ENCODE measurements at regions not wholly inside any gene's neighbourhood (a gene's known extent, or its start where the extent isn't known, plus 50 kb on each side); places are given as distances from the start of the nearest gene placed in this dataset.

- H3K4me3 ChIP-seq: no peak overlapping the region
- DNase-seq (ENCODE audit: low spot score): no peak
- H3K27ac ChIP-seq: no peak overlapping the region
- TF ChIP-seq POLR2AphosphoS5 (IDR thresholded peaks at IDR 0.05) (no peak), POLR2A (IDR thresholded peaks at IDR 0.05) (no peak), CTCF (IDR thresholded peaks at IDR 0.05) (no peak)
- H3K27me3 ChIP-seq (replicated peaks; ENCODE audit: insufficient read depth): no peaks in the 10 kb centered on the region
- WGBS: 86% methylated on average over 11 of the region's 11 CpGs
- no peaks in the 10 kb centered on the region for H3K36me3 ChIP-seq
- H3K4me1 ChIP-seq (replicated peaks): no peaks in the 10 kb centered on the region
- H3K9me3 ChIP-seq: no peaks in the 10 kb centered on the region
- intact Hi-C loops (cut with DNase I): no loop called here
Observed at GRCh38 chr6:138596591-138596990, 97.3 kb upstream of the NHSL1 start.

- H3K4me1 ChIP-seq (replicated peaks): no peaks in the 10 kb centered on the region
- WGBS: 87% methylated on average over 7 of the region's 7 CpGs
- intact Hi-C loops (cut with DNase I): no loop called here
Observed at GRCh38 chr6:138597336-138597735, 98.0 kb upstream of the NHSL1 start.

GRCh38 chr6:138598562-138599173 lies 99.4 kb upstream of the NHSL1 start:
- no peaks in the 10 kb centered on the region for H3K36me3 ChIP-seq

More at GRCh38 chr6:138597336-138597735, 98.0 kb upstream of the NHSL1 start:
- TF ChIP-seq CTCF (IDR thresholded peaks at IDR 0.05) (no peak), POLR2A (IDR thresholded peaks at IDR 0.05) (no peak), POLR2AphosphoS5 (IDR thresholded peaks at IDR 0.05) (no peak)
- Histone ChIP-seq H3K27ac (no peak overlapping the region), H3K4me3 (no peak overlapping the region), H3K36me3 (no peaks in the 10 kb centered on the region), H3K9me3 (no peaks in the 10 kb centered on the region), H3K27me3 (replicated peaks; ENCODE audit: insufficient read depth) (no peaks in the 10 kb centered on the region)
- DNase-seq (ENCODE audit: low spot score): no peak

GRCh38 chr6:138600261-138600660 lies 101.0 kb upstream of the NHSL1 start:
- Histone ChIP-seq H3K9me3 (no peaks in the 10 kb centered on the region), H3K27me3 (replicated peaks; ENCODE audit: insufficient read depth) (no peaks in the 10 kb centered on the region), H3K4me3 (no peak overlapping the region), H3K36me3 (no peaks in the 10 kb centered on the region), H3K4me1 (replicated peaks) (no peaks in the 10 kb centered on the region), H3K27ac (no peak overlapping the region)
- intact Hi-C loops (cut with DNase I): no loop called here
- no peak for TF ChIP-seq POLR2AphosphoS5 (IDR thresholded peaks at IDR 0.05)
- TF ChIP-seq CTCF (IDR thresholded peaks at IDR 0.05): no peak
- no peak for TF ChIP-seq POLR2A (IDR thresholded peaks at IDR 0.05)
- no peak for DNase-seq (ENCODE audit: low spot score)

More at GRCh38 chr6:138598562-138599173, 99.4 kb upstream of the NHSL1 start:
- intact Hi-C loops (cut with DNase I): no loop called here
- Histone ChIP-seq H3K4me1 (replicated peaks) (no peaks in the 10 kb centered on the region), H3K27ac (no peak overlapping the region), H3K4me3 (no peak overlapping the region), H3K9me3 (no peaks in the 10 kb centered on the region), H3K27me3 (replicated peaks; ENCODE audit: insufficient read depth) (no peaks in the 10 kb centered on the region)
- 93% methylated on average over 3 of the region's 3 CpGs for WGBS
- TF ChIP-seq POLR2AphosphoS5 (IDR thresholded peaks at IDR 0.05): no peak
- no peak for TF ChIP-seq POLR2A (IDR thresholded peaks at IDR 0.05)
- TF ChIP-seq CTCF (IDR thresholded peaks at IDR 0.05): no peak
- DNase-seq (ENCODE audit: low spot score): no peak

GRCh38 chr6:138600726-138601125 lies 101.4 kb upstream of the NHSL1 start:
- TF ChIP-seq POLR2AphosphoS5 (IDR thresholded peaks at IDR 0.05) (no peak), POLR2A (IDR thresholded peaks at IDR 0.05) (no peak), CTCF (IDR thresholded peaks at IDR 0.05) (no peak)
- no peaks in the 10 kb centered on the region for H3K36me3 ChIP-seq
- no peak overlapping the region for H3K27ac ChIP-seq
- H3K4me1 ChIP-seq (replicated peaks): no peaks in the 10 kb centered on the region
- no peaks in the 10 kb centered on the region for H3K27me3 ChIP-seq (replicated peaks; ENCODE audit: insufficient read depth)
- no peak for DNase-seq (ENCODE audit: low spot score)
- H3K9me3 ChIP-seq: no peaks in the 10 kb centered on the region
- H3K4me3 ChIP-seq: no peak overlapping the region
- intact Hi-C loops (cut with DNase I): no loop called here
